GM10266 (cell line): ENCODE measurements at regions not wholly inside any gene's neighbourhood (a gene's known extent, or its start where the extent isn't known, plus 50 kb on each side); places are given as distances from the start of the nearest gene placed in this dataset.
"Not testable (repeated sequence)": the region's sequence is repeated elsewhere in the genome, so short reads cannot be mapped to it uniquely, and the experiment has no call there.

Experiments used
- DNase-seq: peaks from one replicate; pipeline ENCODE4 v3.0.0; 2012; ENCODE audit errors: extremely low spot score
- TF ChIP-seq, protein P1 (sequence below): IDR thresholded peaks from 2 replicates; pipeline ENCODE4 v1.5.1; 2012; ENCODE audit warnings: mild to moderate bottlenecking, low read depth; ENCODE audit not compliant: control insufficient read depth, insufficient read depth; ENCODE audit errors: missing control alignments

- no peak for DNase-seq
- TF ChIP-seq, protein P1, sequence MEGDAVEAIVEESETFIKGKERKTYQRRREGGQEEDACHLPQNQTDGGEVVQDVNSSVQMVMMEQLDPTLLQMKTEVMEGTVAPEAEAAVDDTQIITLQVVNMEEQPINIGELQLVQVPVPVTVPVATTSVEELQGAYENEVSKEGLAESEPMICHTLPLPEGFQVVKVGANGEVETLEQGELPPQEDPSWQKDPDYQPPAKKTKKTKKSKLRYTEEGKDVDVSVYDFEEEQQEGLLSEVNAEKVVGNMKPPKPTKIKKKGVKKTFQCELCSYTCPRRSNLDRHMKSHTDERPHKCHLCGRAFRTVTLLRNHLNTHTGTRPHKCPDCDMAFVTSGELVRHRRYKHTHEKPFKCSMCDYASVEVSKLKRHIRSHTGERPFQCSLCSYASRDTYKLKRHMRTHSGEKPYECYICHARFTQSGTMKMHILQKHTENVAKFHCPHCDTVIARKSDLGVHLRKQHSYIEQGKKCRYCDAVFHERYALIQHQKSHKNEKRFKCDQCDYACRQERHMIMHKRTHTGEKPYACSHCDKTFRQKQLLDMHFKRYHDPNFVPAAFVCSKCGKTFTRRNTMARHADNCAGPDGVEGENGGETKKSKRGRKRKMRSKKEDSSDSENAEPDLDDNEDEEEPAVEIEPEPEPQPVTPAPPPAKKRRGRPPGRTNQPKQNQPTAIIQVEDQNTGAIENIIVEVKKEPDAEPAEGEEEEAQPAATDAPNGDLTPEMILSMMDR: no peak
Measured at GRCh38 chr12:68387338-68387737, 55.2 kb upstream of the MDM1 start.

- DNase-seq: no peak
- TF ChIP-seq, protein P1: no peak
Measured at GRCh38 chr12:68389305-68389704, 57.1 kb upstream of the MDM1 start.

DNA sequence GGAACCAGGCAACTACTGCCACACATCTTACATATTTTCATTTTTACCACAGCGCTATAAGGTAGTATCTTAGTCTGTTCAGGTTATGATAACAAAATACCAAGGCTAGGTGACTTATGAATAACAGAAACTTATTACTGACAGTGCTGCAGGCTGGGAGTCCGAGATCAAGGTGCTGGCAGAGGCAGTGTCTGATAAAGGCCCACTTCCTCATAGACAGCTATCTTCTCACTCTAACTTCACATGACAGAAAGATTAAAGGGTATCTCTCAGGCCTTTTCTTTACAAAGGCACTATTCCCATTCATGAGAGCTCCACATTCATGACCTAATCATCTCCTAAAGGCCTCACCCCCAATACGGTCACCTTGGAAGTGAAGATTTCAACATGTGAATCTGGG, 59.8 kb upstream of the MDM1 start:
- no peak for DNase-seq
- TF ChIP-seq, protein P1: no peak

DNA sequence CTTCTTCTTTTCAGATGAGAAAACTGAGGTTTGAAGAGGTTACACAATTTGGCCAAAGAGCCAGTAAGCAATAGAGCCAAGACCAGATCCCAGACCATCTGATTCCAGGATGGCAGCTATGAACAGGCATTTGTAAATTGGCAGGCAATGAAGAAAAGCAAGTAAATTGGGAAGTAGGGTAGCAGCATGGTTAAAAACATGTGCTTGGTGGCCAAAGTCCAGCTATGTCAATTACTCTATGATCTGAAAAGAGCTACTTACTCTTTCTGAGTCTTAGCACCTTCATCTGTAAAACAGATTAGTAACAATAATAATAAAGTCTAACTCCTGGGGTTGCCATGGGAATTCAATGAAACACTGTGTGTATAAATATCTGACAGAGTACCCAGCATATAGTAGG, 60.2 kb upstream of the MDM1 start:
- no peak for DNase-seq
- TF ChIP-seq, protein P1: no peak

- no peak for DNase-seq
- TF ChIP-seq, protein P1: no peak
Measured at GRCh38 chr12:68393417-68393816, 61.3 kb upstream of the MDM1 start.

DNA sequence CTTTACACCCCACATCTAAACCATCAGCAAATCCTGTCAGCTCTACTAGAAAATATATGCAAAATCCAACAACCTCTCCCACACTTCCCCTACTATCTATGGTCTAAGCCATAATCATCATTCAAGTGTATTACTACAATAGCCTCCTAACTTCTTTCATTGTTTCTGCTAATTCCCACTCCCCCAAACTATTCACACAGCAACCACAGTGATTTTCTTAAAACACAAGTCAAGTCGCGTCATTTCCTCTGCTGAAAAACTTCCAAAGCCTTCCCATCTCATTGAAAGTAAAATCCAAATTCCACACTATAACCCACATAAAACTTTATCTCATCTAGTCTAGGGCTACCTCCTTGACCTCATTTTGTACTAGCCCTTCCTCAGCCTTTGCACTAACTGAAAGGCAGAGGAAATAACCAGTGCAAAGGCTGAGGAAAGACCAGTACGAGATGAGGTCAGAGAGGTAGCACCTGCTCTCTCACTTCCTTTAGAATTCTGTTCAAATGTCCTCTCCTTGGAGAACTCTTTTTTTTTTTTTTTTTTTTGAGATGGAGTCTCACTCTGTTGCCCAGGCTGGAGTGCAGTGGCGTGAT, 65.5 kb upstream of the MDM1 start:
- TF ChIP-seq, protein P1: no peak
- no peak for DNase-seq

GRCh38 chr12:68398689-68399088, 66.5 kb upstream of the MDM1 start:
- DNase-seq: not testable (repeated sequence)
